Activated T-cell treated with anti-CD3 and anti-CD28 coated beads, Interleukin-2, amount 50 U/mL, for 24 hours (primary cell): ENCODE measurements at regions not wholly inside any gene's neighbourhood (a gene's known extent, or its start where the extent isn't known, plus 50 kb on each side); places are given as distances from the start of the nearest gene placed in this dataset.
"Not testable (repeated sequence)": the region's sequence is repeated elsewhere in the genome, so short reads cannot be mapped to it uniquely, and the experiment has no call there.

Source experiments
- DNase-seq: peaks from one replicate; pipeline ENCODE4 v3.0.0-alpha.2; 2020
- H3K27ac Mint-ChIP-seq: 2 replicates; pipeline ENCODE4 v1.8.0; 2020; ENCODE audit warnings: mild to moderate bottlenecking, mixed read lengths
- H3K27me3 Mint-ChIP-seq: 2 replicates; pipeline ENCODE4 v1.8.0; 2020; ENCODE audit warnings: mixed read lengths
- H3K36me3 Mint-ChIP-seq: 2 replicates; pipeline ENCODE4 v1.8.0; 2020; ENCODE audit warnings: low read depth, mixed read lengths
- H3K4me1 Mint-ChIP-seq: 2 replicates; pipeline ENCODE4 v1.8.0; 2020; ENCODE audit warnings: low read depth, mixed read lengths
- H3K4me3 Mint-ChIP-seq: 2 replicates; pipeline ENCODE4 v1.8.0; 2020; ENCODE audit warnings: mild to moderate bottlenecking, moderate library complexity, mixed read lengths
- H3K9me3 Mint-ChIP-seq: 2 replicates; pipeline ENCODE4 v1.8.0; 2020; ENCODE audit warnings: mixed read lengths

DNA sequence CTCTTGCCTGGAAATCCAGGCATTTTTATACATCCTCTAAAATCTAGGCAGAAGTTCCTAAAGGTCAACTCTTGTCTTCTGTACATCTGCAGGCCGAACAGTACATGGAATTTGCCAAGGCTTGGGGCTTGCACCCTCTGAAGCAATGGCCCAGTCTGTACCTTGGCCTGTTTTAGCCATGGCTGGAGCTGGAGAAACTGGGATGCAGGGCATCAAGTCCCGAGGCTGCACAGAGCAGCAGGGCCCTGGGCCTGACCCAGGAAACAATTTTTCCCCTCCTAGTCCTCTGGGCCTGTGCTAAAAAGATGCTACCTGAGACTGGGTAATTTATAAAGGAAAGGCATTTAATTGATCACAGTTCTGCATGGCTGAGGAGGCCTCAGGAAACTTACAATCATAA lies 520.8 kb upstream of the MIR17HG start:
- H3K4me3 Mint-ChIP-seq = no peak overlapping the region
- no peak for DNase-seq
- no peaks in the 10 kb centered on the region for H3K36me3 Mint-ChIP-seq
- no peaks in the 10 kb centered on the region for H3K27me3 Mint-ChIP-seq
- H3K27ac Mint-ChIP-seq = no peak overlapping the region
- H3K4me1 Mint-ChIP-seq = no peaks in the 10 kb centered on the region
- no peaks in the 10 kb centered on the region for H3K9me3 Mint-ChIP-seq

DNA sequence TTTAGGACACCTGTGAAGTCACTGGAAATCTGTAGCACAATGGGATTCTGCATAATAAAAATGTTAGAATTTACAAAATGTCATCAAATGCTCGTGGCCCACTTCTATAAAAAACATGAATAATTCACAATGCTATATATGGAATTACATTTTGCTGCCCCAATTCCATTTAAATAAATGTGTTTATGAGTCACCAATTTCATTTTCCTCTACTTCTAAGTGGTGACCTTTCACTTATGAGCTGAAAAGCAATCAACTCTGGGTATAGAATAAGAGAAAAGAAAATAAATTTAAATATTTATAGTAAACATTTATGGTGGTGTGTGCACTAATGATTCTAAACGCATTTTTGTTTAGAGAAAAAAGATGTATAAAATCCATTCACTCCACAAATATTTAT lies 516.7 kb upstream of the MIR17HG start:
- Mint-ChIP-seq H3K27ac (no peak overlapping the region), H3K4me3 (no peak overlapping the region)

DNA sequence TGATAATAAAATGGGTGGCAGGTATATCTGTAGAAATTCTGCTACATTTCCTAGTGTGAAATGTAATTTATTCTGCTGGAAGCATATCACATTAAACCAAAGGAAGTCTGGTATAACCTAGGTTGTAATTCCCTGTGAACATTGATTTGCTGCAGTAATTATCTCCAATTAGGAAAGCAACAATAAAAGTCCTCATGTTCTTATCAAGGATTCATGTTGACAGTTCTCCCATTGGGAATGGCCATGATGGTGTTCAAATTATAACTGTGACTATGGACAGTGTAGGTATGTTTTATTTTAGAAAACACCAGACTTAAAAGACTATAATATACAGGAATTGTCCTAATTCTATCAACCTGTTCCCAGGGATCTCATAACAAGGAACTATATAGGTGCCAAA lies 513.5 kb upstream of the MIR17HG start:
- Mint-ChIP-seq H3K27me3 (no peaks in the 10 kb centered on the region), H3K27ac (no peak overlapping the region), H3K36me3 (no peaks in the 10 kb centered on the region), H3K4me1 (no peaks in the 10 kb centered on the region), H3K4me3 (no peak overlapping the region), H3K9me3 (no peaks in the 10 kb centered on the region)
- no peak for DNase-seq

More for the DNA sequence above, 516.7 kb upstream of the MIR17HG start:
- Mint-ChIP-seq H3K9me3 (no peaks in the 10 kb centered on the region), H3K4me1 (no peaks in the 10 kb centered on the region), H3K27me3 (no peaks in the 10 kb centered on the region), H3K36me3 (no peaks in the 10 kb centered on the region)
- DNase-seq = no peak

DNA sequence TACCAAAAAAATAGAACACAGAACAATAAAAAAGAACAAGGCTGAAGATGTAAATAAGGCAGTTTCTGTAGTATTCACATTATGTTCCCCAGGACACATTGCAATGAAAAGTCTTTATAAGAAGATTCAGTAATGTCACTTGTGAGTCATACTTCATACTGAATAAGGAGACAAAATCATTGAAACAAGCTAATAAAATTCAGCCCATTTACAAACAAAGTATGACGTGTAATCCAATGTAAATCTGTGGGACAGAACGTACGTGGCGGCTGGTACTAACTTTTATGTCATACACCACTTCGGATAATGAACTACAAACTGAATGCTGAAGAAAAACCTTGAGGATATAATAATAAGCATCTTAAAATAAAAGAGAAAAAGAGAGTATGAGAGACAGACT lies 512.8 kb upstream of the MIR17HG start:
- no peaks in the 10 kb centered on the region for H3K27me3 Mint-ChIP-seq
- DNase-seq = no peak
- no peaks in the 10 kb centered on the region for H3K9me3 Mint-ChIP-seq
- H3K4me1 Mint-ChIP-seq = no peaks in the 10 kb centered on the region
- no peak overlapping the region for H3K4me3 Mint-ChIP-seq
- H3K27ac Mint-ChIP-seq = no peak overlapping the region
- H3K36me3 Mint-ChIP-seq = no peaks in the 10 kb centered on the region

DNA sequence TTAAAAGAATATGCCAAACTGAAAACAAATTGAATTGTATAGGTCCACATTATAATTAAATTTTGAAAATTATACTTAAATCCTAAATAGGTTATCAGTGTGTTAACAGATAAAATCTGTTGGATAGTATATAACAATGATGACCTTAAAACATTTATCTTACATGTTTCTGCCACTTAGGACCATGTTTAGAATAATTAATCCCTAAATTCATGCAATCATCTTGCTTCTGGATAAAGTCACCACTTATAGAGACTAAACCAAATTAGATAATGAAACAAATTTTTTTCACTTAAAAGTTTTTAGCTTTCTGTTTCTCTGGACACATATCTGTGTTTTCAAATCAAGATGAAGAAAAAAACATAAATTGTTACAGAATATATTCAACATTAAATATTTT lies 511.7 kb upstream of the MIR17HG start:
- DNase-seq = no peak
- no peaks in the 10 kb centered on the region for H3K36me3 Mint-ChIP-seq
- no peak overlapping the region for H3K27ac Mint-ChIP-seq
- no peaks in the 10 kb centered on the region for H3K27me3 Mint-ChIP-seq
- no peaks in the 10 kb centered on the region for H3K4me1 Mint-ChIP-seq
- no peaks in the 10 kb centered on the region for H3K9me3 Mint-ChIP-seq
- no peak overlapping the region for H3K4me3 Mint-ChIP-seq

DNA sequence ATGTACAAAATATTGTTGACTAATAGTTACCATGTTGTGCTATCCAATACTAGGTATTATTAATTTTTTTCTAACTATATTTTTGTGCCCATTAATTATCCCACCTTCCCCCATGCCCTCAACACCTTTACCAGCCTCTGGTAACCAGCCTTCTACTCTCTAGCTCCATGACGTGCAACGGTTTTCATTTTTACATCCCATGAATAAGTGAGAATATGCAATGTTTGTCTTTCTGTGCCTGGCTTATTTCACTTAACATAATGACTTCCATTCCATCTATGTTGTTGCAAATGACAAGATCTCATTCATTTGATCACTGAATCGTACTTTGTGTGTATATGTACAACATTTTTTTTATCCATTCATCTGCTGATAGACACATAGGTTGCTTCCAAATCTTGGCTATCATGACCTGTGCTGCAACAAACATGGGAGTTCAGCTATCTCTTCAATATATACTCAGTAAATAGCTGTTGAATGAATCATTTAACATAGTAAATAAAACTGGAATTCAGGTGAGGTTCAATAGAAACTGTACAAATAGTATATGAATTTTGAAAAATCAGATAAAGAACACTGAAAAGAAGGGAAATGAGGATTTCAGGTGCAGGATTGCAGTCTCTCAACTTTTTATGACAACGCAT lies 509.0 kb upstream of the MIR17HG start:
- Mint-ChIP-seq H3K27me3 (no peaks in the 10 kb centered on the region), H3K36me3 (no peaks in the 10 kb centered on the region), H3K4me1 (no peaks in the 10 kb centered on the region), H3K27ac (no peak overlapping the region), H3K9me3 (no peaks in the 10 kb centered on the region), H3K4me3 (no peak overlapping the region)
- DNase-seq = no peak

DNA sequence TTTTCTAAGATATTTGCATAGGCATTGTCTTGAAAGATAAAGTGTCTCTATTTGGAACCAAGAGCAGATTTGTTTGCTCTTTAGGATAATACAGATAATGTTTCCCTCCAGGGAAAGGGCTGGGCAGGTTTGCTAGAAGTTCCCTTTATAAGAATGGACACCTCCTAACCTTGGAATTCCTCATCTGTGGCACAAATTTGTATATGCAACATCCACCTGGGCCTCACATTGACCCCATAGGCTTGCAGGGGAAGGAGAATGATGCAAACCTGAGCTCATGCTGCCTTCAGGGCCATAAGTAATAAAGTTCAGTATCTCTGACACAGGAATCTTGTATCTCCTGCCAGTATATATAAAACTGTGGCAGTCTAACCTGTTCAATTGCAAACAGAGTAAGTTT lies 508.4 kb upstream of the MIR17HG start:
- Mint-ChIP-seq H3K4me1 (no peaks in the 10 kb centered on the region), H3K27ac (no peak overlapping the region), H3K9me3 (no peaks in the 10 kb centered on the region), H3K4me3 (no peak overlapping the region), H3K36me3 (no peaks in the 10 kb centered on the region), H3K27me3 (no peaks in the 10 kb centered on the region)
- DNase-seq = no peak

DNA sequence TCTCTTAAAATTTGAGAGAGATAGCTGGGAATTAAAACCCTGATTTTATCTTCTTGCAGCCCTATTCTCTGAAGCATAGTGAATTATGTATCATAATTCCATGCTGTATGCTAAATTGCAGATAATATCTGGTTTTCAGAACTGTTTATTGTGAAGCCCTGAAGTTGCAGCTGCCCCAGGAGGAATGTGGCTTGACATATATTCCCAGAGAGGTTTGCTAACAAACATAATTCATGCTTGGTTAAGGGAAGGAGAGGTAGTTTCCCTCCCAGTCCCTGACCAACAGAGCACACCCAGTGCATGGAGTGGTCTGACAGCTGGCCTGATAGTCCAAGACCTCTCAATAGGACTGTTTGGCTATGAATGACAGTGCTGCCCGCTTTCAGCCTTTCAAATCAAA lies 500.6 kb upstream of the MIR17HG start:
- Mint-ChIP-seq H3K27ac (no peak overlapping the region), H3K4me3 (no peak overlapping the region), H3K27me3 (no peaks in the 10 kb centered on the region), H3K36me3 (no peaks in the 10 kb centered on the region), H3K4me1 (no peaks in the 10 kb centered on the region), H3K9me3 (no peaks in the 10 kb centered on the region)
- DNase-seq = no peak

DNA sequence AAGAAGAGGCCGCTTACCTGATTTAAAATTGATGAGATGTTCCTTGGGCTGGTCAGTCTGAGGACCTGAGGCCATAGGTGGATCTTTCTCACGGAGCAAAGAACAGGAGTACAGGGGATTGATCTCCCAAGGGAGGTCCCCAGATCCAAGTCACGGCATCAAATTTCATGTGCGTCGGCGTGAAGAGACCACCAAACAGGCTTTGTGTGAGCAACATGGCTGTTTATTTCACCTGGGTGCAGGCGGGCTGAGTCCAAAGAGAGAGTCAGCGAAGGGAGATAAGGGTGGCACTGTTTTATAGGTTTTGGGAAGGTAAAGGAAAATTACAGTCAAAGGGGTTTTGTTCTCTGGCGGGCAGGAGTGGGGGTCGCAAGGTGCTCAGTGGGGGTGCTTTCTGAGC lies 493.8 kb upstream of the MIR17HG start:
- H3K4me1 Mint-ChIP-seq = not testable (repeated sequence)

DNA sequence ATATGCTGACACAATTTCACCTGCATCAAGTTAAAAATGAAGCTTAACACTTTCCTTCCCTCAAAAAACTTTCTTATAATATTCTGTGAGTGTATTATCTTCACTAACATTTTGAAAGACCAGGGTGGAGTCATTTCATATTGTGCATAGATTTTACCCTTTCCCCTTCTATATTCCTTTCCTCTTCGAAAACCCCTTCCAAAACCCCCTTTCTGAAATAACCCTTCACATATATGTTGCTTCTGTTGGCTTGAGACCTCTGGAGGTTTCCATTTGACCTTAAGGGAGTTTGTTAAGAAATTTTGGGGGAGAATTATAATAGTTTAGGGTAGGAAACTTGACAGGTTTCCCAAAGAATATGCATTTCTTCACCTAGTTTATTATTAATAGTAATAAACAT lies 489.6 kb upstream of the MIR17HG start:
- Mint-ChIP-seq H3K4me1 (no peaks in the 10 kb centered on the region), H3K9me3 (no peaks in the 10 kb centered on the region), H3K27me3 (no peaks in the 10 kb centered on the region), H3K4me3 (no peak overlapping the region), H3K36me3 (no peaks in the 10 kb centered on the region), H3K27ac (no peak overlapping the region)
- no peak for DNase-seq

More for the DNA sequence above, 493.8 kb upstream of the MIR17HG start:
- DNase-seq, H3K36me3 Mint-ChIP-seq, H3K9me3 Mint-ChIP-seq, H3K27me3 Mint-ChIP-seq, H3K27ac Mint-ChIP-seq, H3K4me3 Mint-ChIP-seq: not testable (repeated sequence)

DNA sequence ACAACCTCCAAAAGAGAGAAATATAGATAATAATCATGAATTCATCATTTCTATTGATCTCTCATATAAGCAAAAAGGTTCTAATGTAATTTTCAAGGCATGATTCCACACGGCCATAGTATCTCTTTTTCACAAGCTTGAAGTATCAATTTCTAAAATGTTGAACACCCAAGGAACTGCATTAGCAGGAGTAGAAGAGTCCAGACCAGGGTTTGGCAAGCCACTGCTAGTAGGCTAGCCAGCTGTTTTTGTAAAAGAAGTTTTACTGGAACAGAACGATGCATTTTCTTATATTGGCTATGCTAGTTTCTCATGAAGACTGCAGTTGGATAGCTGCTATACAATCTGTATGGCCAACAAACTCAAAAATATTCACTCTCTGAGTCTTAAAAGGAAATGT lies 481.5 kb upstream of the MIR17HG start:
- no peak overlapping the region for H3K27ac Mint-ChIP-seq
- no peak for DNase-seq
- H3K4me3 Mint-ChIP-seq = no peak overlapping the region
- H3K36me3 Mint-ChIP-seq = no peaks in the 10 kb centered on the region
- no peaks in the 10 kb centered on the region for H3K27me3 Mint-ChIP-seq
- peaks cover 2% of the 10 kb centered on the region for H3K9me3 Mint-ChIP-seq
- H3K4me1 Mint-ChIP-seq = no peaks in the 10 kb centered on the region

DNA sequence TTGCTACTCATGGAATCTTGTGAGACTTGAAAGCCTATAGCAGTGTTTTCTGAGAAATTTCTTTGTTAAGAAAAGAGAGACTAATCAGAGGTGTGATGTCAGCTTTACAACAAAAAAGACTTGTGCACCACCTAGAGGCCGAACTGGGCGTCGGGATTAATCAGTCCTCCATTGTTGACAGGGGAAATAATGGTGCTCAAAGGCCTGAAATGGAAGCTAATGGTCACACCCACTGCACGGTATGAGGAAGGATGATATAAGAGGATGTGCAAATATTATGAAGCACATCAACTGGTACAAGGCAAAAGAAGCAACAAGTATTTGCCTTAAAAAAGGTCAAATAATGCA lies 480.2 kb upstream of the MIR17HG start:
- no peak for DNase-seq
- H3K4me1 Mint-ChIP-seq = no peaks in the 10 kb centered on the region
- H3K4me3 Mint-ChIP-seq = no peak overlapping the region
- H3K27me3 Mint-ChIP-seq = no peaks in the 10 kb centered on the region
- H3K27ac Mint-ChIP-seq = no peak overlapping the region
- no peaks in the 10 kb centered on the region for H3K36me3 Mint-ChIP-seq
- peaks cover 2% of the 10 kb centered on the region for H3K9me3 Mint-ChIP-seq

DNA sequence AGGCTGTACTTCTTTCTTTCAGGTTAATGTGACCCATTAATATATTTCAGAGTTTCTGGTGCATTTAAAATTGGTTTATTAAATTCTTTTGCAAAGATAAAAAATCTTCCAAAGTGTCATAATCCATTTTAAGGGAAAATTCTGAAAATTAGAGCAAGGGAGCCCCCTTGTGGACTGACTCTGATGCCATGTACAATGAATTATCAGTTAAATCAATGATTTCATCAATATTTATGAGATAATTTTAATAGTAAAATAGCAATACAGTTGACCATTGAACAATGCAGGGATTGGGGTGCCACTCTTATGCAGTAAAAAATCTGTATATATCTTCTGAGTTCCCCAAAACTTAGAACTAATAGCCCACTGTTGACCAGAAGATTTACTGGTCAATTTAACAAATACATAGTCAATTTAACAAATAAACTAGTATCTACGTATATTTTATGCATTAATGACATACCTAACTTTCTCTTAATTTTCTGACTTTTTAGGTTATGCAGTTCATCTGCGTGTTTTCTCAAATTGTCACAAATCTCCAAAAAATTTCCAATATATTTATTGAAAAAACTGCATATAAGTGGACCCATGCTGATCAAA lies 479.1 kb upstream of the MIR17HG start:
- Mint-ChIP-seq H3K4me1 (no peaks in the 10 kb centered on the region), H3K4me3 (no peak overlapping the region), H3K27ac (no peak overlapping the region), H3K9me3 (peaks cover 2% of the 10 kb centered on the region), H3K27me3 (no peaks in the 10 kb centered on the region), H3K36me3 (no peaks in the 10 kb centered on the region)
- no peak for DNase-seq

DNA sequence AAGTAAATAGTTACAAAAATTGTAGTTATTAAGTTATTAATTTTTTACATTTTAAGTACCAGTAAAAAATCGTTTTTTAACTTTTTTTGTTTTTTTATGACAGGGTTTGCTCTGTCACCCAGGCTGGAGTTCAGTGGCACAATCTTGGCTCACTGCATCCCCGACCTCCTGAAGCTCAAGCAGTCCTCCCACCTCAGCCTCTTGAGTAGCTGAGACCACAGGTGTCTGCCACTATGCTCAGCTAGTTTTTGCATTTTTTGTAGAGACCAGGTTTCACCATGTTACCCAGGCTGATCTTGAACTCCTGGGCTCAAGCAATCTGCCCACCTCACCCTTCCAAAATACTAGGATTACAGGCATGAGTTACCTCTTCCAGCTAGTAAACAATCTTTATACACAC lies 477.9 kb upstream of the MIR17HG start:
- Mint-ChIP-seq H3K4me1 (no peaks in the 10 kb centered on the region), H3K36me3 (no peaks in the 10 kb centered on the region), H3K4me3 (no peak overlapping the region), H3K27me3 (no peaks in the 10 kb centered on the region), H3K9me3 (peaks cover 2% of the 10 kb centered on the region), H3K27ac (no peak overlapping the region)
- DNase-seq = no peak

DNA sequence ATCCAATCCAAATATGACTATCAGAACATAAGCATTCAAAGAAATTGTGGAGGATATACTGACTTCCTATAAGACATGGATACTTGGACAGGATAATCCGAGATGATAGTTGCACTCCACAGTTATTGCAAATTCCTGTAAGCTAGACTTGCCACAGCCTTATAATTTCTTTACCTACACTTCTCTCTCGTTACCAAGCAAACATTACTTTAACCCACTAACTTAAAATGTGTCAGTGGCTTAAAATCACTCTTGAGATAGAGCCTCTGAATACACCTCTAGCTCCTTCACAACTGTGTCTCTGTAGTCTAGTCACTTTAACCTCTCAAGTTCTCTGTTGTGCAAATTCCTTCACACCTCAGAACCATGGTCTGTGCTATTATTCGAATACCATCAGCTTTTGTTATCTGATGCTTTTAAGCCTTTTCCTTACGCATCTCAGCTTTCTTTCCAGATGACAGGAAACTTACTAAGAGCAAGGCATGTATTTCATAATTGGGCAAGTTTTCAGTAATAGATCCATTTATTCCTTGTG lies 474.9 kb upstream of the MIR17HG start:
- H3K36me3 Mint-ChIP-seq = no peaks in the 10 kb centered on the region
- no peak overlapping the region for H3K4me3 Mint-ChIP-seq
- no peak overlapping the region for H3K27ac Mint-ChIP-seq
- no peaks in the 10 kb centered on the region for H3K27me3 Mint-ChIP-seq
- H3K9me3 Mint-ChIP-seq = no peaks in the 10 kb centered on the region
- no peaks in the 10 kb centered on the region for H3K4me1 Mint-ChIP-seq
- no peak for DNase-seq

DNA sequence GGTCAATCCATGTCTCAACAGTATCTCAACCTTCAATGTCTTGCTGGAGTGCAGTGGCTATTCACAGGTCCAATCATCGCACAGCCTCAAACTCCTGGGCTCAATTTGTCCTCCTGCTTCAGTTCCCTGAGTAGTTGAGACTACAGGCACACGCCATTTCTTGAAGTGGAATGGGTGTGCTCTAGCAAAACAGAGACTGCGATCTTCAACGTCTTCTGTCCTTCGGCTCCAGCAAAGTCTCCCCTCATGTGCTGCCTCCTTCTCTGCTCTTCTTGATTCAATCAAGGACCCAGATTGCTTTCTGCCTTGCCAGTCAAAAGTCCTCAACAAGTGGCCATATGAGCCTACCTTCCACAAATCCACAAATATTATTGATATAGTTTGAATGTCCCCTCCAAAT lies 466.7 kb upstream of the MIR17HG start:
- Mint-ChIP-seq H3K36me3 (no peaks in the 10 kb centered on the region), H3K4me1 (no peaks in the 10 kb centered on the region), H3K27me3 (no peaks in the 10 kb centered on the region), H3K27ac (no peak overlapping the region), H3K4me3 (no peak overlapping the region), H3K9me3 (no peaks in the 10 kb centered on the region)
- no peak for DNase-seq
